CD1c-positive myeloid dendritic cell (primary cell): ENCODE measurements at regions not wholly inside any gene's neighbourhood (a gene's known extent, or its start where the extent isn't known, plus 50 kb on each side); places are given as distances from the start of the nearest gene placed in this dataset.
"Not testable (repeated sequence)": the region's sequence is repeated elsewhere in the genome, so short reads cannot be mapped to it uniquely, and the experiment has no call there.

Experiments
- DNase-seq: peaks from one replicate; pipeline ENCODE4 v3.0.0-alpha.2; 2016; ENCODE audit errors: extremely low spot score

- DNase-seq: no peak
Observed at GRCh38 chr18:34352385-34353163, 127.9 kb upstream of the NOL4 start.

- DNase-seq: no peak
Observed at GRCh38 chr18:34354351-34354750, 129.6 kb upstream of the NOL4 start.

DNA sequence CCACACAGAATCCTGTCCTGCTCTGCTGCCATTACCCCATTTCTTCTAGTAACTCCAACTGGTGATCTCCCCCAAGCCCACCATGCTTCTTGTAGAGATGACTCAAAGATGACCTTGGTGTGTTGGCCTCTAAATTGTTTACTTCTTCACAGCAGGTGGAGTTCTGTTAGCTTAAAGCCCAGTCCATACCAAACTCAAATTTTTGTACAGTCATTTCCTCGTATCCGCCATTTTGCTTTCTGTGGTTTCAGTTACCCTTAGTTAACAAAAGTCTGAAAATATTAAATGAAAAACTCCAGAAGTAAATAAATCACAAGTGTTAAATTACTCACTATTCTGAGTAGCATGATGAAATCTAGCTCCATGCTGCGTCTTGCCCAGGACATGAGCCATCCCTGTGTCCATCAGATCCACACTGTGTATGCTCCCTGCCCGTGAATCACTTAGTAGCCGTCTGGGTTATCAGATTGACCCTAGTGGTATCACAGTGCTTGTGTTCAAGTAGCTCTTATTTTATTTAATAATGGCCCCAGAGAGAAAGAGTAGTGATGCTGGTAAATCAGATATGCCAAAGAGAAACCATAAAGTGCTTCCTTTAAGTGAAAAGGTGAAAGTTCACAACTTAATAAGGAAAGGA, 133.3 kb upstream of the NOL4 start:
- no peak for DNase-seq

DNA sequence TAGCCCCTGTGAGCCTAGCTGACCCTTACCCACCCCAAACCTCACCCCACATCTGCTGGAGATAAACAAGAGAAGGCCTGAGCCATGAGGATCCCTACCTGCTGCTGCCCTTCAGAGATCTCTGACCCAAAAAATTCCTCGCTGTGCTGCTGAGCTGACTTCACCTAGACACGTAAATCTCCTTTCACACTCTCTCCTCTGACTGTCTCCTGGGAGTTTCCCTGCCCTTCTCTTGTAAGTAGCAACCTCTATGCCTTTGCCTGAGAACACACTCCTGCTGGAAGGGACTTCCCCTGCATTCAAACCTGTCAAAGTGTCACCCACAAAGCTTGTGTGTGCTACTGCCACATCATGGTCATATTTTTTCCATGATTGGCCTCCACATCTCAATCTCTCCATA, 134.2 kb upstream of the NOL4 start:
- no peak for DNase-seq

DNA sequence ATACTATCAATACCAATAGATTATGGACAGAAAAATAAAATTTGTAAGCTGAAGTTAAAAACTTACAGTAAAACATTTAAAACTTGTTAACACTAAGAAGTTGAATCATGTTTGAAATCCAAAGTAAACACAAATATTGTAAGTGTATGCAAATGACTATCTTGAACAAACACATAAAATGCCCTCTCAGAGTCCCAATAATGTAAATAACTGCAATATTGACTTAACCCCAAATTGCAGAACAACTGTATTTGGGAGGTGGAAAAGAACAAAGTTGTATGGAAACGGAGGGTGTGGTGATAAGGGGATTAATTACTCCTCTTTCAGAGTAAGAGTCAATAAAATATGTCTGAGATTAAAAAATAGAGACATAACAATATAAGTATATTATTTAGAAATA, 140.0 kb upstream of the NOL4 start:
- DNase-seq: no peak

GRCh38 chr18:34370704-34371395, 146.1 kb upstream of the NOL4 start:
- no peak for DNase-seq

GRCh38 chr18:34380326-34380725, 155.6 kb upstream of the NOL4 start:
- no peak for DNase-seq

- no peak for DNase-seq
Observed at GRCh38 chr18:34385311-34385710, 160.6 kb upstream of the NOL4 start.

GRCh38 chr18:34386803-34387202, 162.1 kb upstream of the NOL4 start:
- DNase-seq: no peak

DNA sequence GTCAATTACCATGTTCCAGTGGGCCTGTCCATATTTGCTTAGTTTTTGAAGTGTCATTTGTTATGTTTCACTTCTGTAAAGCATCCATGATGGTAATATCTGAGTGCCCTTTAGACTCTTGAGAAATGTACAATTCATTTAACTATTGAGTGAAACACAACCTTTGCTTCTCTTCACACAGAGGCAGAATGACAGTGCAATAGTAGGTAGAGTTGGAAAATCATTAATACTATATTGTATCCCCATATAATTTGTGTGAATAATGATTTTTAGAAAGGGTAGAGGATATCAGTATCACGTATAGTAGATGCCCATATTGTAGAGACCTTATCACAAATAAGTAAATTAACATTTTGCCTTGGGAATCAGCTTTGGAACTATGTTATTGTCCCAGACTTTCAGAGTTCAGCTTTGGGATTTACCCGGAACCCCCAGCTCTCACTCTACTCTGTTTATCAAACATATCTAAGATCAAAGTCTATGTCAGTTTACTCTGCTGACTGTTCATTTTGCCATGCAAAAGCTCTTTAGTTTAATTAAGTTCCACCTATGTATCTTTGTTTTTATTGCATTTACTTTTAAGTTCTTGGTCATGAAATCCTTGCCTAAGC, 172.7 kb upstream of the NOL4 start:
- no peak for DNase-seq

GRCh38 chr18:34399892-34400291, 175.2 kb upstream of the NOL4 start:
- DNase-seq: no peak

- DNase-seq: no peak
Observed at GRCh38 chr18:34400834-34401233, 176.1 kb upstream of the NOL4 start.

DNA sequence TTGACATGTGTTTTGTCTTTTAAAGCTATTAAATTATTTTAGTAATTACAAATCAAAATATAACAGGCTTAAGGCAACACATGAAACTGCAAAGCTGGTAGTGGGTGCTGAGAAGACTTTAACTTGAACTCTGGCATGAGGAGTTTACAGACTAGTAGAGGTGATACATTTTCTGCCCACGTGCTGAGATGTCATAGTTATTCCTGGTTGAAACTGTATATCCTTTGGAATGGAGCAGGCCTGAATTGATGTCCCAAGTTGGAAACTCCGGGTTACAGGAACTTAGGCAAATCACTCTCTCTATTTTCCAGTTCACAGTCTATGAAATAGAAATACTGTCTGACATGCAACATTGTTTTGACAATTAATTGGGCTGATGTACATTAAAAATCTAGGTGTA, 177.1 kb upstream of the NOL4 start:
- DNase-seq: no peak

DNA sequence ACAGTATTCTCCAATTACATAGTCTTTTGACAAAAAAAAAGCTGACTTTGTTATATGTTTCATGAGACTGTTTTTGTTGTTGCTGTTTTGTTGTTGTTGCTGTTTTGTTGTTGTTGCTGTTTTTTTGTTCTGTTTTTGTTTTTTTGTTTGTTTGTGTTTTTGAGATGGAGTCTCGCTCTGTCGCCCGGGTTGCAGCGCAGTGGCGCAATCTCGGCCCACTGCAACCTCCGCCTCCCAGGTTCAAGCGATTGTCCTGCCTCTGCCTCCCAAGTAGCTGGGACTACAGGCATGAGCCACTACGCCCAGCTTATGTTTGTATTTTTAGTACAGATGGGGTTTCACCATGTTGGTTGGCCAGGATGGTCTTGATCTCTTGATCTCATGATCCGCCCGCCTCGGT, 182.8 kb upstream of the NOL4 start:
- not testable (repeated sequence) for DNase-seq

DNA sequence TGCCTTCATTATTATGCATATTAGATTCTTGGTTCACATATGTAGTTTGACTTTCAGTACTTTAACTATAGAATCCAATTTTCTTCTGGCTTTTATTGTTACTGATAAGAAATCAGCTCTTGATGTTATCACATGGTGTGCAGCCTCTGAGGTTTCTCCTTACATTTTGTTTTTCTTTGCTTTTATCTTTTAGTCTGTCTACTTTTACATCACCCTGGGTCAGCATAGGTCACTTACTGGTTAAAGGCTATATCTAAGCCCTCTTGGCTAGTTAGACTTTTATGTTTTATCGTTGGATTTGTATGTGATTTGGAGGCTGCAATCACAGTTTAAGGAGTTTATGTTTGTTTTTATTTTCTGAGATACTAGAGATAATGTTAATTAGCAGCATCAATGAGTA, 187.2 kb upstream of the NOL4 start:
- DNase-seq: no peak

- no peak for DNase-seq
Observed at GRCh38 chr18:34431042-34431441, 206.3 kb upstream of the NOL4 start.

- no peak for DNase-seq
Observed at GRCh38 chr18:34444622-34445021, 219.9 kb upstream of the NOL4 start.

GRCh38 chr18:34448662-34449061, 223.9 kb upstream of the NOL4 start:
- DNase-seq: no peak

- DNase-seq: no peak
Observed at GRCh38 chr18:34457761-34458160, 233.0 kb upstream of the NOL4 start.

DNA sequence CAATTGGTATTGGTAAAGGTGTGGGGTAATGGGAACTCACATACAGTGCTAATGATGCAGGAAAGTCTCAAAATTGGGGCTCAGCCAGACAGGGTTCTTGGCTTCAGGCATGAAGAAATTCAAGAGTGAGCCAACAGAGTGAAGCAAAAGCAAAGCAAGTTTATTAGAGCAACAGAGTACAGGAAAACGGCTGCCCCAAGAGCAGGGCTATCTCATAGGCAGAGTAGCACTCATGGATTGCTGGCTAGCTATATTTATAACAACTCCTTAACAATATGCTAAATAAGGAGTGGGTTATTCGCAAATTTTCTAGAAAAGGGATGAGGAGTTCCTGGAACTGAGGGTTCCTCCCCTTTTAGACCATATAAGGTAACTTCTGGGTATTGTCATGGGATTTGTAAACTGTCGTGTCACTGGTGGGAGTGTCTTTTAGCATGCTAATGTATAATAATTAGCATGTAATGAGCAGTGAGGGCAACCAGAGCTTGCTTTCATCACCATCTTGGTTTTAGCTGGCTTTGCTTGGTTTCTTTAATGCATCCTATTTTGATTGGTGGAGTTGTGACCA, 233.8 kb upstream of the NOL4 start:
- DNase-seq: no peak

GRCh38 chr18:34461266-34461665, 236.6 kb upstream of the NOL4 start:
- DNase-seq: no peak

DNA sequence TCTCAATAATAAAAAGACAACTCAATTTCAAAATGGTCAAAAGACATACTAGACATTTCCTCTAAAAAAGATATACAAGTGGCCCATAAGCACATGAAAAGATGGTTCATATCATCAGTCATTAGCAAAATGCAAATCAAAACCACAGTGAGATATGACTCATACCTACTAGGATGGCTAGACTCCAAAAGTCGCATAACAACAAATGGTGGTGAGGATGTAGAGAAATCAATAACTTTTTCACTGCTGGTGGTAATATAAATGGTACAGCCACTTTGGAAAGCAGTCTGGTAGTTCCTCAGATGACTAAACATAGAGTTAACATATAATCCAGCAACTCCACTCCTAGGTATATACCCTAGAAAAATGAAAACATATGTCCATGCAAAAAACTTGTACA, 242.3 kb upstream of the NOL4 start:
- DNase-seq: no peak
